ENCODE measurements at regions not wholly inside any gene's neighbourhood (a gene's known extent, or its start where the extent isn't known, plus 50 kb on each side); places are given as distances from the start of the nearest gene placed in this dataset.

DNA sequence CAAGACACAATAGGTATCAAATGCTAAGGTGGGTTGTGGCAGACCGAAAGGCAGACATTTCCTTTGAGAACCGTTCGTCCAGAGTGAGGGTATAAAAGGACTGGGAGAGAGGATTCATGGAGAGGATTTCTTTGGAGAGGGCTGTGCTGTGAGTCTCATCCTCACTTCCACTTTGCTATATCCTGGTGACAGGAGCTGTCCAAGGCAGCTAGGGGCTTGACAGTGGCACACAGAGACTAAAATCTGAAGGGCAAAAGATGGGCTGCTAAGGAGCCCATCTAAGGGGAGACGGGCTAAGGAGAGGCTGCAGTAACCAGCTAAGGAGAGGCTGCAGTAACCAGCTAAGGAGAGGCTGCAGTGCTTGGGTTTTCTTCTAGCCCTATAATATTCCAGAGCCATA is 214.0 kb upstream of the ADRA1B start:
- no peak for DNase-seq (ENCODE audit: low spot score)

DNA sequence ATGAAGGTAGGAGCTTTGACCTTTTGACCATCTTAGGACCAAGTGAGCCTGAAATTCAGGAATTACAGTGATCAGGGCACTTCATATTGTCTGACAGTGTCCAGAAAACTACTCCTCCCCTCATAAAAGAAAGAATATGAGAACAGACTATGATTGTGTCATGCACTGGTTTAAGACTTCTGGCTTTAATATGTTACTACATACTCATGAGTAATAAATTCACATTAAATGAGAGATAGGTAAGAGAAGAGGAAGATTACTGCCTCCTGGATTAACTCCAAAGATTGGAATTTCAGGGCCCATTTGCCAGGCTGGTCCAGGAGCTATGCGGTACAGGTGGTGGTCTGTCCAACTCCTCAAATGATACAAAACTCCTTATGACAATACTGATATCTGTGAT is 213.5 kb upstream of the ADRA1B start:
- no peak for DNase-seq (ENCODE audit: low spot score)

DNA sequence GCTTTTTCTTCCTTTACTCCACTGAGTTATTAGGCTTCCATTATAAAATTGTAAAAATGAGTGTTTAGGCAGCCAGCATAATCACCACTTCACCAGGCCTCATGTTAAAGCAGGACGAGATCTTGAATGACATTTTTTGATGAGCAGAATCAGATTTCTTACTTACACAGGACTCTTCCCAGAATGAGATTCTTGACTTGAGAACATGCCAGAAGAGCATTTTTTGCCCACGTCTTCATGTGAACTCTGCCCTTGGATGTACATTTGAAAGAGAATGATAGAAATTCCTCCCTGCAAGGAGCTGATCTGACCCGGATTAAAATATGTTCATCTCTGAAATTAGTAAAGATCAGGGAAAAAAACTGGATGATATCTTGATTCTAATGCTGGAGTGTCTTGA is 212.1 kb upstream of the ADRA1B start:
- DNase-seq (ENCODE audit: low spot score) = no peak

DNA sequence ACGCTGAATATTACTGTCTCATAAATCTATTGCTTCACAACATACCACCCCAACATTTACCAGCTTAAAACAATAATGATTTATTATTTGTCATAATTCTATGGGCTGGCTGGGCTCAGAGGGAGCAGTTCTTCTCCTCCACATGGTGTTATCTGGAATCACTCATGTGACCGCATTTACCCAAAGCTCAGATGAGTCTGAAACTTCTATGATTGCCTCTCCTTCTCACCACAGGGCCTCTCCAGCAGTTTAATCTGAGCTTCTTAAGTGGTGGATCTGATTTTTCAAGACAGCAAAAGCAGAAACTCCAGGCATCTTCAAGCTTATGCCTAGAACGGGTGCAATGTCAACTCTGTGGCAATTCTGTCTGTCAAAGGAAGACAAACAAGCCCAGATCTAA is 210.3 kb upstream of the ADRA1B start:
- DNase-seq (ENCODE audit: low spot score) = no peak

DNA sequence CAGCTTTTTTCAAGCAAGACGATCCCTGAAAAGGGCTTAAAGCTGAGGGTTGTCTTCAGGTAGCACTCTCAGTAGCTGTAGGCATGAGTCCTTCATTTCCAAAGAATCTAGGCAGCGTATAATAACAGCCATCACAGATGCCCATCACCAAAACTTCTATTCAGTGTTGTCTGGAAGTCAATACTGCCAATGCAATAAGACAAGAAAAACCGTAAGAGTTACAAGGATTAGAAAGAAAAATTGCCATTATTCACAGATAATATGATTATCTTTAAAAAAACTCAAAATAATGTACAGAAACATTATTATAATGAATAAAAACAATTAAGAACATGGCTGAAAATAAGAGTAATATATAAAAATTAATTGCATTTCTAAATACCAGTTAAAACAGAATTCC is 208.2 kb upstream of the ADRA1B start:
- DNase-seq (ENCODE audit: low spot score) = no peak

- DNase-seq (ENCODE audit: low spot score) = no peak
Observed at GRCh38 chr5:159712672-159713071, 203.6 kb upstream of the ADRA1B start.

- no peak for DNase-seq (ENCODE audit: low spot score)
Observed at GRCh38 chr5:159713254-159713653, 203.0 kb upstream of the ADRA1B start.

DNA sequence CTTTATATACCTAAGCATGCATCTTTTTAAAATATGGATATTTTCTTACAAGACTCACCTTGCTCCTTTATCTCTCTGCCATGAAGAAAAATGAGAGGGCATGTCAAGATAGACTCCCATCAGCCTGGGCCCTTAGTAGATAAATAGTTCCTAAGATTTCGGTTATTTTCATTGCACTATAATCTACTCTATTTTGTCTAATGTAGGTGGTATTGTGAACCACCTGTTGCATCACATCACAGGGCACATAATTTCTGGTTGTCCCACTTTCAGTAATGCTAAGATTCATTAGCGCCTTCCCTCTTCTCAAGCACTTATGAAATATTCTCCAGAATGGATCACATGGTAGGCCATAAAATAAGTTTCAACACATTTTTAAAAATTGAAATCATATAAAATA is 202.5 kb upstream of the ADRA1B start:
- no peak for DNase-seq (ENCODE audit: low spot score)

GRCh38 chr5:159725475-159725874 is 190.8 kb upstream of the ADRA1B start:
- no peak for DNase-seq (ENCODE audit: low spot score)

DNA sequence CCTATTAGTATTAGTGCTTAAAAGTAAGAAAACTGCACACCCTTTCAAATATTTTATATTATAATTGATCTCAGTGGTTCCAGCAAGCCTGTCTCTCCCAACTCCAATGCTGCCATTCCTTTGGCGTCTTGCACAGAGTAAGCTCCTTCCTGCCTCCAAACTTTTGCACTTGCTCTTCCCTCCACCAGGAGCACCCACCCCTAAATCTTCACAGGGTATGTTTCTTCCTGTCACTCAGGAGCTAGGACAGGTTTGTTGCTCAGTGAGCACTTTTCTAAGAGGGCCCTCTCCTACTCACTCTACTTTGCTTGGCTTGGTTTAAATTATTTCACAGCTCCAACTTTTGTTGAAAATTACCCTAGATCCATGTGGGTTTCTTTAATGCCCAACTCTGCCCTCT is 189.1 kb upstream of the ADRA1B start:
- no peak for DNase-seq (ENCODE audit: low spot score)

GRCh38 chr5:159730285-159730684 is 186.0 kb upstream of the ADRA1B start:
- no peak for DNase-seq (ENCODE audit: low spot score)

DNA sequence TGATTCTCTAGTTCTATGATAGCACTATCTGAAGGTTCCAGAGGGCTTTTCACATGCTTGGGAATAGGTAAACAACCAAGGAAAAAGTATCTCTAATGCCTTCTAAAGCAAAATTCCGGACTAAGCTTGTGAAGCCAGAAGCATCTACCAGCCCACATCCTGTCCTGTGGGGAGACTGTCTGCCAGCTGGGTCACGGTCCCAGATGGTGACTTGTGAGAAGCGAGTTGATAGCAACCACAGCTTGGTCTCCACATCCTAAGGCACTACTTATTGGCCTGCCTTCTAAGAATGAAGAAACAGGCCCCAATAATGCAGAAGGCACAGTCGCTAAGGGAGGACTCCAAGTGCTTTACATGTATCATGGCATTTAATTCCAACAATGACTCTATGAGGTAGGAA is 184.1 kb upstream of the ADRA1B start:
- no peak for DNase-seq (ENCODE audit: low spot score)

- DNase-seq (ENCODE audit: low spot score) = no peak
Observed at GRCh38 chr5:159734366-159734765, 181.9 kb upstream of the ADRA1B start.

DNA sequence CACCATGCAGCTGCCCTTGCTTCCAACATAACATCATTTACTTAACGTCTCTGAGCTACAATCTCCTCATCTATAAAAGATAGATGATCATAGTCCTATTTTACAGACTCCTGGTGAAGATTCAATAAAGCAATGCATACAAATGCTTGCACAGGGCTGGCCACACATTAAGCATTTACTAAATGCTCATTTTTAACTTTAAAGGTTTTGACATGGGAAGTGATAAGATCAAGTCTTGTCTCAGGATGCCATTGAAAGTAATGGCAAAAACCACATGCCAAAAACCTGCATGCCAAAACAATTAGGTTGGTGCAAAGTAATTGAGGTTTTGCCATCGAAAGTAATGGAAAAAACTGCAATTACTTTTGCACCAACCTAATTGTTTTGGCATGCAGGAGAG is 181.2 kb upstream of the ADRA1B start:
- no peak for DNase-seq (ENCODE audit: low spot score)

GRCh38 chr5:159735749-159736660 is 180.3 kb upstream of the ADRA1B start:
- DNase-seq (ENCODE audit: low spot score) = no peak

DNA sequence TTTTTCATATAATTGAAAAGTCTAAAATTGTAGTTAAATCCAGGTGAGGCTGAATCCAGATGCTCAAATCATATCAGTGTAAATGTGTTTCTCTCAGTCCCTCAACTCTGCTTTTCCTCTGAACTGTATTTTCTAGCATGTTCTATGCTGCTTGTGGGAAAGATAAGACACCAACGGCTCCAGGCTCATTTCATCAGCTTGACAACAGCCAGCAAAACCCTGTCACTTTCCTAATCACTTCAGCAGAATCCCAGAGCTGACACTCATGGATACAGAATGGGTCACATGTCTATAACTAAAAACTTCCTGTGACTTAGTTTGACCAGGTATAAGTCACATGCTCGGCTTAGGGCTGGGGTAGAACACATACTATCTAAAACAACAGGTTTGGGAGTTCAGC is 179.4 kb upstream of the ADRA1B start:
- no peak for DNase-seq (ENCODE audit: low spot score)

DNA sequence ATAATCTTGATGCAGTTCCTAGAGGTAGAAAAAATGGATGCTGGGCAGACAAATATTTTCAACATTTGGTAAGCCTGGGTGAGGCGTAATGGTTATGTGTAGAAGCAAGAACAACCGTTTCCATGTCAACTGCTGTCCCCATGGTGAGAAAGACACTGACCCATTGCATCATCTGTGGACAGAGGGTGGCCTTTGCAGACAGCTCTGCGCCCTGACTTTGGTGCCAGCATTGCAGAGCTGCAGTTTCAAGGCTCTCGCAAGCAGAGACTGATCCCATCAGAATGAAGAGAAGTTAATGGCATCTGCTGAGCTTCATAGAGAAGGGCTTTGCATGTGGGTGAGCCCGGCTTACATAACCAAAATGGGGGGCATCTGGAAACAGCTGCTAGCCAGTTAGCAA is 179.0 kb upstream of the ADRA1B start:
- DNase-seq (ENCODE audit: low spot score) = no peak

GRCh38 chr5:159741829-159742322 is 174.4 kb upstream of the ADRA1B start:
- DNase-seq (ENCODE audit: low spot score) = no peak

GRCh38 chr5:159743234-159743633 is 173.0 kb upstream of the ADRA1B start:
- DNase-seq (ENCODE audit: low spot score) = no peak

DNA sequence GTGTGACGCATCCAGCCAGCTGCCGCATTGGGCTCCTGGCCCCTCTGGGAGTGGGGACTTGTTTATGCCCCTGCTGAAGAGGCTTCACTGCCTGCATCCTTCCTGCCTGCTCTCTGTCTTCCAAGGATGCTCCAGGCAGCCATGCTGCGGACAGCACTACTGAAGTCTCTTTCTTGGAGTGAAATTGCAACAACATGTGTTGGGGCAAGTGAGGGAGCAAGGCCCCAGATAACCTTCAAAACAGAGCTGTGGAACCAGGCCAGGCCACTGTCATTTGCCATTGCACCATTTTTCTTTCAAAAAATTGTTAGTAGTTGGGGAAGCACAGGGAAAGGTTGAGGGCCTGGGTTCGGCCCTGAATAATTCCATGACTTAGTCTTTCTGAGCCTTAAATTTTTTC is 169.6 kb upstream of the ADRA1B start:
- no peak for DNase-seq (ENCODE audit: low spot score)

DNA sequence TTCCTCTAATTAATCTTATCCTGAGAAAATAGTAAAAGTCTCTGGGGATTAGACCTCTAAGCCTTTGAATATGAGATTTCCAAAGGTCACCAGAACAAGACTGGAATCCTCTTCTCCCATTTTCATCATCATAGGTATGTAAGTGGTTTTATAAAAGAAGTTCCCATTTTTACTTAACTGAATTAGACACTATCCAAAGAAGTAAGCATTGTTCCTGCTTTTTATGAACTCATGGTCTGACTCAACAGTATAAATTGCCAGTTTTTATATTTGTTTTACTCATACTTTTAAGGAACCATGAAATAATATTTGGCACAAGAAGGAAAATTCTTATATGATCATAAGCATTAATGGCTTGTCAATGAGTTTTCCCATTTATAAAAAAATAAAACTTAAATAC is 167.1 kb upstream of the ADRA1B start:
- no peak for DNase-seq (ENCODE audit: low spot score)

DNA sequence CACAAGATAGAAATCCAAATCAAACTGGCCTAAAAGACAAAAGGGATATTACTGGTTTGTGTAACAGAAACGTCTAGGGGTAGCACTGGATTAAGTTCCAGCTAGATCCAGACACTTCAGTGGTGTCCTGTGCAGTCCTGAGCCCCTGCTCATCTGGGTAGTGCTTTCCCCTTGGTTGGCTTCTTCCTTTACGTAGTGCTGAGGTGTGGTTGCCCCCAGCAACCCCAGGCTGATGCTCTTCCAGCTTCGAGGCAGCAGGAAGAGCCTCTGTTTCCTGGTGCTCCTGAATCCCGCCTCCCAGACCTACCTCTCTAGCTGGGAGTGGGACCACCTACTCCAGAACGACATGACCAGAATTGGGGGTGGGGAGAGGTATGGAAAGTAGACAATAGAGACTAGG is 166.1 kb upstream of the ADRA1B start:
- no peak for DNase-seq (ENCODE audit: low spot score)

GRCh38 chr5:159751459-159751858 is 164.8 kb upstream of the ADRA1B start:
- no peak for DNase-seq (ENCODE audit: low spot score)

All from pons (tissue), 1 donor.